ENCODE measurements at regions not wholly inside any gene's neighbourhood (a gene's known extent, or its start where the extent isn't known, plus 50 kb on each side); places are given as distances from the start of the nearest gene placed in this dataset.

GRCh38 chr4:38326499-38326898, 337.5 kb upstream of the KLF3 start:
- 100% methylated on average over 2 of the region's 3 CpGs for WGBS (ENCODE audit: insufficient coverage)
- Histone ChIP-seq H3K27me3 (replicated peaks in 1 of 4; ENCODE audit: control extremely low read depth in 1 of 4, control insufficient read depth in 3 of 4, insufficient read depth in 4 of 4, low read length in 3 of 4) (no peaks in the 10 kb centered on the region), H3K9ac (ENCODE audit: low read length) (no peak overlapping the region), H4K20me1 (ENCODE audit: control insufficient read depth, insufficient read depth, low read length, poor library complexity, severe bottlenecking) (no peaks in the 10 kb centered on the region), H3K79me2 (ENCODE audit: control insufficient read depth, insufficient read depth, low read length) (no peaks in the 10 kb centered on the region), H3K9me3 (ENCODE audit: control extremely low read depth in 1 of 3, control insufficient read depth in 2 of 3, insufficient read depth in 1 of 3, low read length in 2 of 3) (peaks cover 0 to 12% (median 2%) of the 10 kb centered on the region in 3 donors), H2AFZ (ENCODE audit: insufficient read depth, low read depth, low read length, poor library complexity, severe bottlenecking) (no peak overlapping the region), H3K36me3 (replicated peaks in 1 of 2; ENCODE audit: control extremely low read depth in 1 of 2, control insufficient read depth in 1 of 2, extremely low read depth in 1 of 2, insufficient read depth in 2 of 2, low read length in 1 of 2) (no peaks in the 10 kb centered on the region), H3K4me2 (replicated peaks; ENCODE audit: low read depth, low read length, poor library complexity, severe bottlenecking) (no peak overlapping the region), H3K27ac (ENCODE audit: low read length in 2 of 2) (no peak overlapping the region), H3K4me1 (ENCODE audit: control insufficient read depth in 2 of 2, insufficient read depth in 2 of 2, low read length in 2 of 2) (no peaks in the 10 kb centered on the region), H3K4me3 (ENCODE audit: control extremely low read depth in 1 of 5, extremely low read depth in 1 of 5, insufficient read depth in 1 of 5, low read depth in 2 of 5, low read length in 4 of 5) (no peak overlapping the region)
- no peak for TF ChIP-seq EZH2 (IDR thresholded peaks at IDR 0.05; ENCODE audit: borderline replicate concordance, insufficient read depth, low read depth, low read length, poor library complexity, severe bottlenecking)
- no peak for TF ChIP-seq CTCF (IDR thresholded peaks at IDR 0.05)
- Mint-ChIP-seq H3K9me3 (ENCODE audit: insufficient read depth) (peaks cover 2% of the 10 kb centered on the region), H3K27ac (no peak overlapping the region), H3K27me3 (no peaks in the 10 kb centered on the region), H3K4me3 (no peak overlapping the region), H3K4me1 (no peaks in the 10 kb centered on the region)
- ATAC-seq (ENCODE audit: low read depth): no peak
- intact Hi-C loops (cut with micrococcal nuclease): no loop called here
- POLR2A ChIA-PET: no interaction called here
- DNase-seq: no peak
- CTCF ChIA-PET: interaction anchor here (0.9 kb wide), 1 partner anchor 349 kb away, joined by 3 read pairs; no protein-coding TSS in a partner anchor

GRCh38 chr4:38327174-38327573, 336.8 kb upstream of the KLF3 start:
- Histone ChIP-seq H3K9ac (ENCODE audit: low read length) (no peak overlapping the region), H3K9me3 (ENCODE audit: control extremely low read depth in 1 of 3, control insufficient read depth in 2 of 3, insufficient read depth in 1 of 3, low read length in 2 of 3) (peaks cover 0 to 12% (median 2%) of the 10 kb centered on the region in 3 donors), H2AFZ (ENCODE audit: insufficient read depth, low read depth, low read length, poor library complexity, severe bottlenecking) (no peak overlapping the region), H3K4me2 (replicated peaks; ENCODE audit: low read depth, low read length, poor library complexity, severe bottlenecking) (no peak overlapping the region), H3K36me3 (replicated peaks in 1 of 2; ENCODE audit: control extremely low read depth in 1 of 2, control insufficient read depth in 1 of 2, extremely low read depth in 1 of 2, insufficient read depth in 2 of 2, low read length in 1 of 2) (no peaks in the 10 kb centered on the region), H3K79me2 (ENCODE audit: control insufficient read depth, insufficient read depth, low read length) (no peaks in the 10 kb centered on the region), H3K4me3 (ENCODE audit: control extremely low read depth in 1 of 5, extremely low read depth in 1 of 5, insufficient read depth in 1 of 5, low read depth in 2 of 5, low read length in 4 of 5) (no peak overlapping the region), H3K27ac (ENCODE audit: low read length in 2 of 2) (no peak overlapping the region), H3K27me3 (replicated peaks in 1 of 4; ENCODE audit: control extremely low read depth in 1 of 4, control insufficient read depth in 3 of 4, insufficient read depth in 4 of 4, low read length in 3 of 4) (no peaks in the 10 kb centered on the region), H3K4me1 (ENCODE audit: control insufficient read depth in 2 of 2, insufficient read depth in 2 of 2, low read length in 2 of 2) (no peaks in the 10 kb centered on the region), H4K20me1 (ENCODE audit: control insufficient read depth, insufficient read depth, low read length, poor library complexity, severe bottlenecking) (no peaks in the 10 kb centered on the region)
- ChIA-PET POLR2A (no interaction called here), CTCF (no interaction called here)
- H3K4me1 Mint-ChIP-seq: no peaks in the 10 kb centered on the region
- intact Hi-C loops (cut with micrococcal nuclease): no loop called here
- H3K9me3 Mint-ChIP-seq (ENCODE audit: insufficient read depth): peaks cover 2% of the 10 kb centered on the region
- no peak overlapping the region for H3K4me3 Mint-ChIP-seq
- H3K27me3 Mint-ChIP-seq: no peaks in the 10 kb centered on the region
- H3K27ac Mint-ChIP-seq: no peak overlapping the region
- no peak for TF ChIP-seq CTCF (IDR thresholded peaks at IDR 0.05)
- no peak for TF ChIP-seq EZH2 (IDR thresholded peaks at IDR 0.05; ENCODE audit: borderline replicate concordance, insufficient read depth, low read depth, low read length, poor library complexity, severe bottlenecking)
- ATAC-seq (ENCODE audit: low read depth): no peak
- no peak for DNase-seq

All from B cell (primary cell).